ENCODE measurements at regions not wholly inside any gene's neighbourhood (a gene's known extent, or its start where the extent isn't known, plus 50 kb on each side); places are given as distances from the start of the nearest gene placed in this dataset.
"Not testable (repeated sequence)": the region's sequence is repeated elsewhere in the genome, so short reads cannot be mapped to it uniquely, and the experiment has no call there.

DNA sequence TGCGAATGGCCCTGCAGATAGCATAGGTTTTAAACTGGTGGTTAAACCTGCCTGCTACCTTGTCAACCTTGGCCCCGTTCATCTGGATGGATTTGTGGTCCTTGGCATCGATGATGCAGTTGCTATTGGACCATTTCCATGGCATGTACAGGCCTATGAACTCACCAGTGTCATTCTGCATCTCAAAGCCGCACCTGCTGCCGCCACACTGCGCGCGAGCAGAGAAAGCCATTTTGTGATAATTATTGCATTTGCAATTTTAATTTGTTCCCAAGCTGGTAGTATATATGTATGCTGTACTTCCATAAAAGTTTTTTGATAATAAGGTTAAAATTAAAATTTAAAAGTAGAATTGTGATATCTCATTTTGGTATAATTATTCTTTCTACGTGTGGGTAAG is 94.8 kb upstream of the UXS1 start:
- DNase-seq, result no peak

DNA sequence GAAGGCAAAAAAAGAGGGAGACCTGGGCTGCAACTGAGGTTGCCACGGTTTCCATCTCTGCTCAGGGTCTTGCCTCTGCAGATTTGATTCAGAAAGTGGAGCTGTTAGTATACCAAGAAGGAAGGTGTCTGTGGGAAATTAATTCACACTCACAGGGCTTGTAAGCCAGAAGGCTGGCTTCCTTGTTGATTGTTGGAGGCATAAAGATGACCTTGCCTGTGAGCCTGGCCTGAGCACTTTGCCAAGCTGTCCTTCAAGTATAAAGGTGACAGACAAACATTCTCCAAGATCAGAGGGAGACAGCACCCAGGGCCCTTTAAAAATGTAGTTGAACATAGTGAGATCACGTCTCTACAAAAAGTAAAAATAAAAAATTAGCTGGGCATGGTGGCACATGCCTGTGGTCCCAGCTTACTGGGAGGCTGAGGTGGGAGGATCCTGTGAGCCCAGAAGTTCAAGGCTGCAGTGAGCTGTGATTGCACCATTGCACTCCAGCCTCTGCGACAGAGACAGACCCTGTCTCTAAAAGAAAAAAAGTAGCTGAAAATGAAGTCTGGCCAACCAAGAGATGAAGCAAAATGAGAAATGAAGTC is 91.2 kb upstream of the UXS1 start:
- DNase-seq, result no peak

DNA sequence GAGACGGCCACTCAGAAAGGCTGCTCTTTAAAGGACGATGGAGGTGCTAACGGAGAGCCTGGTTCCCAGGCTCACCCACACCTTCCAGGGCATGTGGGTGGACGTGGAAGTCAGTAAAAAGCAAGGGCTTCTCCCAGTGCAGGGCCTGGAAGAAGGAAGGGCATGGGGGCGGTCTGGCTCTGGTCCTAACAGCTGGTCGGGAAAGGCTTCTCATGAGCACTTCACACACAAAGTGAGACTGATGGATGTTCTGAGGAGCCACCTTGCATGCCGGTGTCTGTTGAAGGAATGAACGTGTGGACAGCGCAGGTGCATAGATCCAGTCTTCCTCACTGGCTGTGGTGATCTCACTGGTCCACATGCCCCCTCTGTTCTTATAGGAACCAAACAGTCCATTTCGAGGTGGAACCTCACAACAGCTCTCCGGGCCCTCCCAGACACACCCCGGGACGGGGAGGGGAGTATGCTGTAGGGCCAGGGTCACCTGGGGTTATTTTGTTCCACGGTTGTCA is 90.6 kb upstream of the UXS1 start:
- DNase-seq, result no peak

DNA sequence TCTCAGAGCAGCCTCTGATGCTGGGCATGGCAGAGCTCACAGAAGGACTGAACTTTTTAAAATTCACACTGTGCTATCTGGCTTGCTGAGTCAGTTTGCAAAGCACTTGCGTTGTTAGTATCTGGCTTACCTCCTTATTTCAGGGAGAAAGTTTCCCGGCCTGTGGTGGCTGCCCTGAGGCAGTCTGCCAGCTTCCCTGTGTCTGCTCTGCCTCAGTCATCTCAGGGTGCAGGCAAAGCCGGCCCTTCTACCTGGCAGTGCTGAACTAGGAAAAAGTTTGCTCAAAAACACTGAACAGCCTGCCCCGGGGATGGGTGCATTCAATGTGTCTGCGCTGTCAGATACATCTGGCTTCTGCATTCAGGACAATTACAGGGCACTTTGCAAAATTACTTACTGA is 90.2 kb upstream of the UXS1 start:
- DNase-seq, result no peak

DNA sequence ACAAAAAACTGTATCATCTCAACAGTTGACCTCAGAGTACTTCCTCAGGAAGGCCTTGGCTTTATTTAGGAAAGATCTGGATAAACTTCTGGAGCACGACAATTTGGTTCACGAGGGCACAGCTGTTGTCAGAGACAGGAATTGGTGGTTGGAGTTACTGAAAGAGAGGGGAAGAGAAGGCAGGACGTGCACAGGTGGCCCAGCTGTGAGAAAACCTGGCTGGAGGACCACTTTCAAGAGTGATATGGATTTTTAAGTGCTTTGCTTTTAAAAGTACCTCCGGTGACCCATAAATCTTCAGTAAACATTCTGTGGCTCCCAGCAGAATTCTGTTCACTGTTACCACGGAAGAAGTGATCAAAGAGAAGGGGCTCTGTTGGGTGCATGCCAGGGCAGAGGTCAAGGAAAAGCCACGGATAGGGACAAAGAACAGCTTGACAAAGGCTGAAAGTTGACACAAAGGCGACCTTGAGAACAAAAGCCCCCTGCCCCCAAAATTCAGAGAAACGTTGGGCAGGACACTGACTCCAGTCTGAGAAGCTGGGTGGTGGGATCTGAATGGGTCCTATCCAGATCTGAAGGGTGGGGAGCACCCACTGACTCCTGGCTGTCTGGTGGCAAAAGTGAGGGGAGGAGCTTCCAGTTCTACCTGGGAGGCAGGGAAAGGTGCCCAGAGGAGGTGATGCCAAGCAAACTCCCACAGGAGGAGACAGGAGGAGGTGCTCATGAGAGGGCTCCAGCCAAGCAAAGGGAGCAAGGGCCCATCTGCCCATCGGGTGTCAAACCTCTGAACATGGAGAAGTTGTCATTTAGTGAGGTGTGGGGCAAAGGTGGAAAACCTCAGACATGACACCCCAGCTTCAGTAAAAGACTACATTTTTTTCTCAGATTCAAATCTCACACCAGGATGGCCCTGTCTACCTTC is 89.4 kb upstream of the UXS1 start:
- DNase-seq, result not testable (repeated sequence)

DNA sequence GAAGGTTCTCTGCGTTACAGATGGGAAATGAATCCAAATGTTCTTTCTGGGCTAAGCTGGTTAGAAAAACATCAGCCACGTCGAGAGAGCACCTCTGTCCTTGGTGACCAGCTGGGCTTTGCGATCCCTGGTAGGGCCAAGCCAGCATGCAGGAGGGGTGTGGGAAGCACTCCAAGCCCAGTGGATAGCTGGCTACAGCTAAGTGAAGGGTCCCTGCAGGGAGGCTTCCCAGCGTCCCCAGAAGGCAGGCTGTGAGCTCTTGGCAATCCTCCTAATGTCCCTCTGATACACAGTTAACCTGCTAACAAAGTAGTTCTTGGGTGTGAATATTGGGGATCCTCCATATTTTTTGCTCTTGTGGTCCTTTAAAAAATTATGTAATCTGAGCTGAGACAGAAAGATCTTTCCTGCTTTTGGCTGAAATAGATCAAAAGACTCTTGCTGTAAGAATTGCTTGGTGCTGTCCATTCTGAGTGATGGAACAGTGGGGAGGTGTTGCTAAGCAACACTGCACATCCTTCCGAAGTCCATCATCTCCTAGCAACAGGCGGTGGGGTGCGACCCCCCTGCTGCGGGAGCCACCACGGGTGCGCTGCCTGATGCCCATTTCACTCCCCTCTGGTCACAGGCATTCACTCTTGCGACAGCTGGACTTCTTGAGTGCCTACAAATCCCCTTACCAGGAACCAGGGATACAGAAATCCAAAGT is 88.5 kb upstream of the UXS1 start:
- no peak for DNase-seq

DNA sequence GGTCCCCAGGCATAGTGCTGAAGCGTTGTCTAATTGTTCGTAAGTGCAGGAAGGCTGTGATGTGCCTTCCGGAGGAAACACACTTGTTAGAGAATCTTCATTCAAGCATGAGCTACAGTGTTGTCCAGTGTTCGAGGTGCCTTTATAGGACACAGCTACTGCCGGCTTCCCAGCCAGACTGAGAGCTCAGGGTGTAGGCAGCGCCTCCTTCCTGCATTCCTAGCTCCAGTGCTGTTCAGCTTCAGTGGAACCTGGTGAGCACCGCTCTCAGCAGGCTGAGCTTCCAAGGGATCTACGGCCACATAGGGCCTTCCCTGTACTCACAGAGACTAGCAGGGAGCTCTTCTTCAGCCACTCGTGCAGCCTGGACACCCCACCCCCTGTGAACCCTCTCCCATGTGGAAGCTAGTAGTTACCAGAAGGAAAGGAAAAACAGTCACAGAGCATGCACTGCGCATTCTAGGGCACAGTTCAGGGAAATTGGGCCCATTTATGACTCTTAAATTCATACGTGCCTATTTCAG is 87.9 kb upstream of the UXS1 start:
- not testable (repeated sequence) for DNase-seq

DNA sequence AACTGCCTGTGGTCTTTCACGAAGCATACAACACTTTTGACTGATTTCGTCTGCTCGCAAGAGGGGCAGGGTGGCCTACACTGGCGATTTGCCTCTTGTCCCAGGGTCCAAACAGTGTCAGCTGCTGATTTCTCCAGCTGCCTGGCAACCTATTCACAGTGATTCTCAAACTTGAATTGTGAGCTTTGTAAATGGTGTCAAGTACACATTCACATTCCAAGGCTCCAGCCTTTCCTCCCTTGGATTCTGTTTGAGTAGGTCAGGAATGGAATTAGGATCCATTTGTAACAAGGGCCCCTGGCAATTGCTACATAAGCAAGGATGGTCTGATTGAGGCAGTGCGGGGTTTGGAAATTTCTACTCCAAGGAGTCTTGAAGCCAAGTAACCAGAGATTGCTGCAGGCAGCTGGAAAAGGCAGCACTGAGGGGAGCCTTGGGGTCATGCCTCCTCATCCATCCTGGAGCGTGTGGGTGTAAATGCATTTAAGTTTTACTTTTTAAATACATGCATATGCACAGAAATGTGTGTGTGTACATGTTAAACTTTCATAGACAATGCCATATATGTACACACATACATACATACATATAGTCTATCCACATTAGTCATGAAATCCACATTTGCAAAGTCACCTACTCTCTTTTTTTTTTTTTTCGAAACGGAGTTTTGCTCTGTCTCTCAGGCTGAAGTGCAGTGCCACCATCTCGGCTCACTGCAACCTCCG is 86.8 kb upstream of the UXS1 start:
- DNase-seq, result no peak

DNA sequence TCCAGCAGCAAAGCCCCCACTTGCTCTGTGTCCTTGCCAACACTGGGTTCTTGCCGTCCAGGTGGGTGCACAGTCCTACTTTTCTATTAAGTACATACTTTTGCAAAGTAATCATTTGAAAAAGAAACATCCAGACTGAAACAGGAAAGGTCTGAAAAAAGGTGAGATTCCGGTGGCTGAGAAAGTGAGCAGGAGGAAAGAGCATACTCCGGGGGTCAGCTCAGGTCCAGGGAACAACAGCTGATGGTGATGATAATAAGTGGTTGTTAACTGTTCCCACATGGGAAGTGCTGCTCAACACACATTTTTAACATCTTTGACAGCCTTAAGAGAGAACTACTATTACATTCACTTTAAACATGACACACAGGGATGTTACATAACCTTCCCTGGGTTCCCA is 86.1 kb upstream of the UXS1 start:
- no peak for DNase-seq

DNA sequence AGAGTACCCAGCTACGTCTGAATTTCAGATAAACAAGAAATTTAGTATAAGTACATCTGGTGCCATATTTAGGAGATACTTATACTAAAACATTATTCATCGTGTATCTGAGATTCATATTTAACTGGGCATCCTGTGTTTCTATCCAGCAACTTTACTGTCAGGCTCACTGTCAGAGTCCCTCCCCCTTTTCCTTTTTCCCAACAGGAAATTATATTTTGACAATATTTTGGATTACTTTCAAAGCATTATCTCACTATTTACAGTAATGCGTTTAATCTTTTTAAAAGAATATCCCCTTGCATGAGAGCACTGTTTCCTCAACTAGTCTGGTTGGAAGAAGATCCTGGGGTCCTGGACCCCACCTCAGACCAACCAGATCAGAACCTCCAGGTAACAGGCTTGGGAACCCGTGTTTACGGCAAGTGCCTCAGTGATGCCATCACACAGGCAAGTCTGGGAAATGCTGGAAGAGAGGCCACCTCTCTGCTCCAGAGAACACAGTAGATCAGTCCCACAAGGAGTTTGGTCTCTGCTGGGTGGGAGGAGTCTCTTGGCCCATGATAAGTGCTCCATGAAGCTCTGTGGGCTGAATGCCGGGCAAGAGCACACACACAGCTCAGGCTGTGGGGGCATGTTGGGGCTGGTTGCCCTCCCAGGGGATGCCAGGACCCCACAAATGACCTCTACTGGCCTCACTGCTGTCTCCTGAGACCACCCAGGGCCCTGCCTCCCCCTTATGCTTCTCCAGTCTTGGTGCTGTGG is 84.2 kb upstream of the UXS1 start:
- DNase-seq, result no peak

DNA sequence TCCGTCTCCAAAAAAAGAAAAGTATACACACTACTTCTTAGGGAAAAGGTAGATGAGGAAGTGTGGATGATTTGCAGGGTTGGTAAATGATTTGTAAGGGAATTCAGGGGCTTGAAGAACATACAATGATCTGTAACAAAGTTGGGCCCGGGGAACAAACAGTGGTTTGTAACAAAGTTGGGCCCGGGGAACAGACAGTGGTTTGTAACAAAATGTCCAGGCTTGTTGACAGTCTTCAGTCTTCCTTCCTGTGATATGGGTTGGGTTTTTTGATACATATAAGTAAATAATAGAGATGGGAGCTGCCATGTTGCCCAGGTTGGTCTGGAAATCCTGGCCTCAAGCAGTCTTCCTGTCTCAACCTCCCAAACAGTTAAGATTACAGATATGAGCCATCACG is 83.3 kb upstream of the UXS1 start:
- no peak for DNase-seq

DNA sequence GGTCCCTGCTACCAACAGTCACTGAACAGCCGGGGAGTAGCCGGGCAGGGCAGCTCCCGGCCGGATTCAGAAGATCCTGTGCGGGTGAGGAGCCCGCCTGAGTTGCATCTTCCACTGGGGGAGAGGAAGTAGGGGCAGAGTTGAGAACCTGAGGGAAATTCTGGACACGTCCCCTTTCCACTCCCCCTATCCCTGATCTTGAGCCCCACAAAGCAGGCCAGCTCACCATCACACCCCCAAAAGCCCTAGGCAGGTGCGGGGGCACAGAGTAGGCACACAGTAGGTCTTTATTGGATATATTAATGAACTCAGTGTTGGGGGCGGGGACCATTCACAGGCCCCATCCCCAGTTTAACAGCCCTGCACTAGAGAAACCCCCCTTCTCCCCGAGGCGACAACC is 81.9 kb upstream of the UXS1 start:
- DNase-seq, result no peak

DNA sequence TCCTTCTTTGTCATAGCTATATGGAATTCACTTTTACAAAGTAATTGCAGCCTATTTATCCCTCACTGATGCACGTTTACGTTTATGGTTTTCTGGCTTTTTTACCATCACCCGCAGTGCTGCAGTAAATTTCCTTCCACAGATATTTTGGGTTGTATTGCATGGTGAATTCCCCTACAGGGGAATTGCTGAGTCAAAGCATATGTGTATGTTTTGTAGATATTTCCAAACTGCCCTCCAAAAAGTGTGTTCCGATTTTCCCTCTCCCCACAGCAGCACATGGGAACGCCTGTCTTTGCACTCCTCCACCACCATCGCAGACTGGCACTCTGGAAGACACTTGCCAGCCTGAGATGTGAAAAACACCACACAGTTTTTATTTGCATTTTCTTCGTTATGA is 80.6 kb upstream of the UXS1 start:
- DNase-seq, result no peak

DNA sequence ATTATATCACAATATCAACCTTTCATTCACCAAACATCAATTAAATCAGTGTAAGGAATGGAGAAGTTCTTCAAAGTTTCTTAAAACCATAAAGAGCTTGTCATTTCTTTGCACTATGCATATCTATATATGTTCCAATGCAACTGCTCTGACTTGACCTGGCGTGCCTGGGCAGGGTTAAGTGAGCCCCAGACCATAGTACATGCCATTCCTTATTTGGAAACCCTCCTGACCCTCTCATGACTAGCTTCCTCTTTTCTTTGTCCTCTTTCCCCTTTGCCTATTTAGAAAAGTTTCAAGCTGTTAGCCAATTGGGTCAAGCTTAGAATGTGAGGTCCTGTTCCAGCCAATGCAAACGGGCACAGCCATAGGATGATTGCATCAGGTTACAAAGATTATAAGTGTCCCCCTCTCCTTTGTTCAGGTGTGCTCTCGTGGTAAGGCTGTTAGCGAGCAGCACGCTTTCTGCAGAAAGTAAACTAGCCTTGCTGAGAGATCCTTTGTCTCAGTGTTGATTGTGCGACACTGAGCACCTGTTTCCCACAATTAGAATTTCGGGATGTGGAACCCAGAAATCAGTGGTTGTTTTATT is 78.2 kb upstream of the UXS1 start:
- no peak for DNase-seq

DNA sequence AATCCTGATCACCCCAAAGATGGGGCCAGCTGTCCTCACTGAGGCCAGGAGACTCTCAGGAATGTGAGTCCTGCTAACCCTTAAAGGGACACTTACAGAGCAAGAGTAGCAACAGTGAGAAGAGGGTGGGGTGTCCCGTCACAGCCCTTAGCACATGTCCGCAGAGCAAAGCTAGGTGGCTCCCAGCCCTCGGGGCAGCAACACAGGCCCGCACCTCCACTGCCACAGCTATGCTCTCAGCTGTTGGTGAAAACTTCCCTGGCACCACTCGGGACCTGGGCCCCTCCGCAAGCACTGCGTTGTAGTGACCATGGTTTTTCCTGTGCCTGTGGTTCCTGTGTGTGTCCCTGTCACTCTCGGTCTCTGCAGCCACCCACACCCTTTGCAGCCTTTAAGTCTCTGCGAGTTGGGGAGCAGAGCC is 76.4 kb upstream of the UXS1 start:
- no peak for DNase-seq

DNA sequence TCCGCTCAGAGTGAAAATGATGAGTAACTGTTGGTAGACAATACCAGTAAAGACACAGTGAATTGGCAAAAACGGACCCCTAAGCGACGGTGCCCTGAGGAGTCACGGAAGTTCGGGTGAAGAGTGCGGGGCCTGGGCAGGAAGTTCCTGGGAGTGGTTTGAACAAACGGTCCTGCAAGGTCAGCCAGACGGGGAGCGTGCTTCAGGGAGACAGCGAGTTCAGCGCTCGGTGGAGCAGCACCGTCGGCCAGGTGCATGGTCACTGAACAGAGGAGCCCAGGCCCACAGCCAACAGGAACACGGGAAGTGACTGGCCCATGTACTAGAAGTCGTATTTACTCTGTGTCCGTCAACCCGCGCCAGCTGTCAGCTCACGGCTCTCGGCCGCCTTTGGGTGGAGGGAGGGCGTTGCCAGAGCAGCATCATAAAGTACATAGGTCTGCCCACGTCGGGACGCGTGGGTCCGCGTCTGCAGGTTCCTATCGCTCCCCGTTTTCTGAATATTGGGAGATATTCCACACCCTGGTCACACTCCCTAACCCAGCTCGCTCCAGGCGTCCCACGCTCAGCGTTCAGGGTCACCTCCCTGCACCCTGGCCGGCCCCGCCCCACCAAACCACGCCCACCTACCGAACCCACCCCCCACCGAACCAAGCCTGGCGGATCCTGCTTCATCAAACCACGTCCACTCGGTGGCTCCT is 75.6 kb upstream of the UXS1 start:
- DNase-seq, result peak in 2 of 5 experiments; percentile 3 to 42

DNA sequence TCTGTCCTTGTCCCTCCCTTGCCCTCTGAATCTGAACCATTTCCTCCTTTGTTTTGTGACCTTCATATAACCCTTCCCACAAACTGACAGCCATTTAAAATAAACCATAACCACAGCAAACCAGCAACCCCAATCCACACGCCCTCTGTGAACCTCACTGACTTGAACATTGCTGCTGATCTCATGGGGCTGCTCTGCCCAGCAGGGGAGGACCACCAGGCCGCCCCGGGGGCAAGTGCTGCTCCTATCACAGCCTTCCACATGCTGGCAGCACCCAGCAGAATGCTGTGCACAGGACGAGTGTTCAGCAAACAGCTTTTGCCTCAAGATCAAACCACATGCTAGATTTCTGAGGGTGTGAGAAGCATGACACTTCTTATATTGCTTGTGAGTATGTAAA is 73.9 kb upstream of the UXS1 start:
- DNase-seq, result peak in 1 of 5 experiments; percentile 42

DNA sequence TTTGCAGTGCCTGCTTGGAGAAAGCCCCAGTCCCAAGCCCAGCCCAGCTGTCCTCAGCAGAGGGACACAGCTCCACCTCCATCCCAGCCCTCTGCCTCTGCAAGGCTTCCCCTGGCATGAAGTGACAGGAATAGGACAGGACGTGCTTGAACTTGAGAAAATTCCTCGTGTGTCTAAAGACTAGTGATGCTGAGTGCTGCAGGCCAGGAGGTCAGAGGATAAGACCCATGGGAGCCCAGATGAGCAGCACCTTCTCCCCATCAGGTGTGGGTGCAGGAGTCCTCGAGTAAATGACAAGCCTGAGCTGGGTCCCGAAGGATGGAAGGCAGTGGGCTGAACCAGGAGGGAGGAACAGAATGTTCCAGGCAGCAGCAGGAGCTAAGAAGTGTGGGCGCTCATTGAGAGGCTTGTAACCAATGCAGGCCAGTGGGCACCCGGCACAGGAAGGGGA is 67.8 kb upstream of the UXS1 start:
- no peak for DNase-seq

DNA sequence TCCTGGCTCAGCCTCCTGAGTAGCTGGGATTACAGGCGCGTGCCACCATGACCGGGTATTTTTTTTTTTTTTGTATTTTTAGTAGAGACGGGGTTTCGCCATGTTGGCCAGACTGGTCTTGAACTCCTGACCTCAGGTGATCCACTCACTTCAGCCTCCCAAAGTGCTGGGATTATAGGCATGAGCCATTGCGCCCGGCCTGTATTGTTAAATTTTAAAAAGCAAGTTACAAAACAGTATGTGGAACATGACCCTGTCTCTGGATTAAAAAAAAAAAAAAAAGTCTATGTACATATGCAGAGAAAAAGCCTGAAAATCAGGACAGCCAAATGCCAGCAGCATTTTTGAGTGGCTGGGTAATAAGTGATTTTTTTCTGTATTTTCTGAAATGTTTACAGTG is 64.8 kb upstream of the UXS1 start:
- not testable (repeated sequence) for DNase-seq

DNA sequence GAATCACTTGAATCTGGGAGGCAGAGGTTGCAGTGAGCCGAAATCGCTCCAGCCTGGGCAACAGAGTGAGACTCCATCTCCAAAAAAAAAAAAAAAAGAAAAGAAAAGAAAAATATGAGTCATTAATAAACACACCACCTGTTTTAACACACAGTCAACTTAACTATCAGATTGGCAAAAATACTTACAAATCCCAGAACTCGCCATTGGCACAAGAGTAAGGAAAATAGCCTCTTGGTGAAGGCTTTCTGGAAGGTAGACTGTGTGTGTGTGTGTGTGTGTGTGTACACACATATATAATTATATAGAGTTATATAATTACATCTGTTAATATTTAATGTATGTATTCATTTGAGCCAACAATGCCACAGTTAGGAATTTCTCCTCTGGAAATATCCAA is 63.7 kb upstream of the UXS1 start:
- no peak for DNase-seq

DNA sequence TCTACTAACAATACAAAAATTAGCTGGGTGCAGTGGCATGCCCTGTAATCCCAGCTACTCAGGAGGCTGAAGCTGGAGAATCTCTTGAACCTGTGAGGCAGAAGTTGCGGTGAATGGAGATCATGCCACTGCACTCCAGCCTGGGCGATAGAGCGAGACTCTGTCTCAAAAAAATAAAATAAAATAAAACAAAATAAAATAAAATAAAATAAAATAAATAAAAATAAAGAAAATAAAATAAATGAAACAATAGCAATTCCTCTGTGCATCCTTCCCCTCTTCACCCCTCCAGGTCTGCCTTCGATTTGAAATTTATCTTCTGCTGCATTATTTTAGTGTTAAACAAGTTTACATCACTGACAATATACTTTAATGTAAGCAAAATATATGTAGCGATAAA is 63.0 kb upstream of the UXS1 start:
- no peak for DNase-seq

Data from T-helper 2 cell (primary cell).